Endothelial cell of umbilical vein (primary cell): ENCODE measurements at regions not wholly inside any gene's neighbourhood (a gene's known extent, or its start where the extent isn't known, plus 50 kb on each side); places are given as distances from the start of the nearest gene placed in this dataset.

Experiments used
- BruUV-seq: library from RNA; stranded (reverse); fragments of 400-500 nt; replicated peaks from 2 replicates; lab custom pipeline; 2021; lab: Mats Ljungman, UMichigan
- CTCF ChIA-PET: fragments of 300-600, 350-600 bp; sonication (Branson Sonifier 250); formaldehyde crosslinking; loops from one replicate; lab custom pipeline; 2021; ENCODE audit warnings: antibody characterized with exemption, inconsistent platforms; lab: Charles Lee
- POLR2A ChIA-PET: fragments of 300-600, 350-600 bp; sonication (Branson Sonifier 250); formaldehyde crosslinking; loops from one replicate; lab custom pipeline; 2021; ENCODE audit warnings: antibody characterized with exemption, inconsistent platforms; lab: Charles Lee
- DNase-seq: peaks from one replicate; pipeline ENCODE4 v3.0.0-alpha.2; 2011; ENCODE audit warnings: low read depth, low spot score
- FAIRE-seq: peaks from 2 replicates; lab custom pipeline; 2011; peaks lifted over from hg19 to GRCh38; lab: Jason Lieb, UNC
- H2AFZ ChIP-seq: 2 replicates; pipeline ENCODE4 v1.6.0; 2012; ENCODE audit warnings: low read depth, low read length, control low read depth, inconsistent platforms
- H3K27ac ChIP-seq: 2 replicates; pipeline ENCODE4 v1.5.1; 2011; ENCODE audit warnings: low read depth, mild to moderate bottlenecking, control low read depth, low read length, moderate library complexity; ENCODE audit not compliant: insufficient read depth
- H3K27me3 ChIP-seq, 2 experiments: 2 replicates each; pipeline versions ENCODE4 v1.6.0 to v1.6.1; 2011; ENCODE audit warnings: low read length in 2 of 2, mixed read lengths in 1 of 2; ENCODE audit not compliant: control insufficient read depth in 2 of 2, insufficient read depth in 2 of 2
- H3K36me3 ChIP-seq, 2 experiments: 2 replicates in 1 of 2; 3 replicates in 1 of 2; pipeline ENCODE4 v1.5.1; 2011; ENCODE audit warnings: low read length in 2 of 2, mild to moderate bottlenecking in 1 of 2, moderate library complexity in 1 of 2; ENCODE audit not compliant: control insufficient read depth in 2 of 2, insufficient read depth in 2 of 2; ENCODE audit errors: extremely low read depth in 1 of 2
- H3K4me1 ChIP-seq: 3 replicates; pipeline ENCODE4 v1.5.1; 2011; ENCODE audit warnings: mild to moderate bottlenecking, low read length; ENCODE audit not compliant: control insufficient read depth, insufficient read depth; ENCODE audit errors: extremely low read depth
- H3K4me2 ChIP-seq: 2 replicates; pipeline ENCODE4 v1.6.1; 2011; ENCODE audit warnings: low read length, control low read depth, mixed read lengths; ENCODE audit not compliant: insufficient read depth
- H3K4me3 ChIP-seq, 3 experiments: fragments of 200-600 bp in 1 of 3; sonication (generic), shearing (Covaris generic) in 1 of 3; replicated peaks in 1 of 3; 2 replicates each; pipeline ENCODE4 v1.5.1; 2011 to 2016; ENCODE audit warnings: control low read depth in 3 of 3, low read length in 3 of 3, mild to moderate bottlenecking in 2 of 3, inconsistent platforms in 1 of 3, low read depth in 1 of 3, moderate library complexity in 1 of 3; ENCODE audit not compliant: insufficient read depth in 1 of 3
- H3K79me2 ChIP-seq: 2 replicates; pipeline ENCODE4 v1.6.0; 2012; ENCODE audit warnings: low read length, inconsistent platforms; ENCODE audit not compliant: control insufficient read depth, insufficient read depth
- H3K9ac ChIP-seq: replicated peaks from 2 replicates; pipeline ENCODE3; 2011; ENCODE audit warnings: low read length, control low read depth; ENCODE audit not compliant: insufficient read depth; ENCODE audit errors: extremely low read depth
- H3K9me1 ChIP-seq: replicated peaks from 3 replicates; pipeline ENCODE4 v1.6.0; 2011; ENCODE audit warnings: mild to moderate bottlenecking, low read length; ENCODE audit not compliant: control insufficient read depth, insufficient read depth; ENCODE audit errors: extremely low read depth
- H3K9me3 ChIP-seq: replicated peaks from 2 replicates; pipeline ENCODE4 v1.5.1; 2012; ENCODE audit warnings: low read length, inconsistent platforms; ENCODE audit not compliant: control insufficient read depth, insufficient read depth
- H4K20me1 ChIP-seq: replicated peaks from 2 replicates; pipeline ENCODE3; 2011; ENCODE audit warnings: mild to moderate bottlenecking, low read length; ENCODE audit not compliant: control insufficient read depth, insufficient read depth; ENCODE audit errors: extremely low read depth
- EZH2 ChIP-seq: IDR thresholded peaks from 2 replicates; pipeline ENCODE4 v1.6.1; 2012; ENCODE audit warnings: borderline replicate concordance, low read depth, mild to moderate bottlenecking, moderate library complexity, low read length, inconsistent platforms; ENCODE audit not compliant: severe bottlenecking
- FOS ChIP-seq: IDR thresholded peaks from 2 replicates; pipeline ENCODE4 v1.6.1; 2011; ENCODE audit warnings: mild to moderate bottlenecking, low read length, moderate library complexity, borderline replicate concordance; ENCODE audit not compliant: insufficient read depth
- GATA2 ChIP-seq: IDR thresholded peaks from 2 replicates; pipeline ENCODE4 v1.7.0; 2011; ENCODE audit warnings: low read depth, mild to moderate bottlenecking, moderate library complexity, mixed read lengths, low read length; ENCODE audit not compliant: insufficient read length, insufficient read depth
- JUN ChIP-seq: IDR thresholded peaks from 2 replicates; pipeline ENCODE4 v1.6.1; 2011; ENCODE audit warnings: borderline replicate concordance, low read depth; ENCODE audit not compliant: insufficient read length, insufficient read depth
- MAX ChIP-seq: IDR thresholded peaks from 2 replicates; pipeline ENCODE4 v1.6.1; 2011; ENCODE audit not compliant: insufficient read depth, insufficient read length
- MYC ChIP-seq: IDR thresholded peaks from one replicate; pipeline ENCODE4 v1.6.1; 2011; ENCODE audit warnings: mild to moderate bottlenecking, low read depth, low read length
- POLR2A ChIP-seq: IDR thresholded peaks from 2 replicates; pipeline ENCODE4 v1.6.1; 2012; ENCODE audit warnings: low read depth, mild to moderate bottlenecking, control low read depth, low read length
- POLR2AphosphoS5 ChIP-seq: IDR thresholded peaks from 2 replicates; pipeline ENCODE4 v1.6.1; 2012; ENCODE audit warnings: low read depth, mild to moderate bottlenecking, control low read depth, low read length, moderate library complexity; ENCODE audit not compliant: insufficient read depth
- dilution Hi-C: fragments of 300-500 bp; cut with MboI; formaldehyde crosslinking; loops from one replicate; pipeline ENCODE4 v1.15.0; 2019; ENCODE audit warnings: low sequenced_read_pairs; ENCODE audit not compliant: extremely low pct_ligation_motif_present
- intact Hi-C: fragments of 100-400 bp; cut with micrococcal nuclease; formaldehyde crosslinking; loops from one replicate; pipeline ENCODE4 v1.10.0; 2022
- TF ChIP-seq, protein P1 (sequence below), 2 donors: IDR thresholded peaks; 1 replicate in 1 of 2; 2 replicates in 1 of 2; pipeline ENCODE4 v1.5.1; 2011; ENCODE audit warnings: low read length in 2 of 2, mild to moderate bottlenecking in 2 of 2, moderate library complexity in 2 of 2, control low read depth in 1 of 2, inconsistent platforms in 1 of 2, low read depth in 1 of 2; ENCODE audit not compliant: insufficient read depth in 1 of 2; ENCODE audit errors: extremely low read depth in 1 of 2

DNA sequence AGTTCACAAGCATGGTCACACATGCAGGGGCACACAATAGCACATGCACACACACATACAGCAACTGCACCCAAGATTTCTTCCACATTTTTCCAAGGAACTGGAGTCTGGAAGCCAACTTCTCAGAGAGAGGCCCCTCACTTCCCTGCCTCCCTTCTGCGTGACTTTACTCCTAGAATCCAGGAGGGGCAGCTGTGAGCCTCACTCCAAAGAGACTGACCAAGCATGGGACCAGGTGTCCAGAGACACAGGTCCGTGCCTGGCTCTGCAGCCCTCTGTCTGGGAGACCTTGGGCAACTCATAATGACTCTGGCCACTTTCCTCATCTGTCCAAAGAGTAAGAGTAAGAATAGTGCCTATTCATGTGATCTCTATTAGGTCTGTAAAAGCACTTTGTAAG lies 104.7 kb upstream of the TMEM132E start:
- FAIRE-seq: no peak
- CTCF ChIA-PET: interaction anchor here (0.7 kb wide), 1 partner anchor 55 kb away, joined by 3 read pairs; no protein-coding TSS in a partner anchor

GRCh38 chr17:34472363-34472762 lies 107.0 kb upstream of the TMEM132E start:
- no peak for DNase-seq
- POLR2A ChIA-PET: no interaction called here

More for the DNA sequence above, 104.7 kb upstream of the TMEM132E start:
- no peak overlapping the region for H3K4me3 ChIP-seq
- POLR2A ChIA-PET: no interaction called here
- dilution Hi-C loops: no loop called here
- intact Hi-C loops: no loop called here
- H2AFZ ChIP-seq: no peak overlapping the region
- H3K9me1 ChIP-seq: no peaks in the 10 kb centered on the region
- DNase-seq: no peak
- H3K27me3 ChIP-seq: no peaks in the 10 kb centered on the region
- no peaks in the 10 kb centered on the region for H3K79me2 ChIP-seq
- H3K4me1 ChIP-seq: no peaks in the 10 kb centered on the region
- BruUV-seq: no TSS peak
- TF ChIP-seq POLR2AphosphoS5 (no peak), FOS (no peak), MAX (no peak)
- H4K20me1 ChIP-seq: no peaks in the 10 kb centered on the region
- no peak overlapping the region for H3K9ac ChIP-seq
- no peaks in the 10 kb centered on the region for H3K9me3 ChIP-seq
- no peaks in the 10 kb centered on the region for H3K36me3 ChIP-seq
- H3K27ac ChIP-seq: no peak overlapping the region
- H3K4me2 ChIP-seq: no peak overlapping the region

More at GRCh38 chr17:34472363-34472762, 107.0 kb upstream of the TMEM132E start:
- CTCF ChIA-PET: no interaction called here
- Histone ChIP-seq H3K9me1 (no peaks in the 10 kb centered on the region), H3K4me3 (no peak overlapping the region), H3K4me1 (no peaks in the 10 kb centered on the region), H3K4me2 (no peak overlapping the region), H3K27me3 (no peaks in the 10 kb centered on the region), H3K79me2 (no peaks in the 10 kb centered on the region), H3K27ac (no peak overlapping the region), H3K9ac (no peak overlapping the region), H2AFZ (no peak overlapping the region), H3K36me3 (no peaks in the 10 kb centered on the region), H3K9me3 (no peaks in the 10 kb centered on the region), H4K20me1 (no peaks in the 10 kb centered on the region)
- FAIRE-seq: no peak
- dilution Hi-C loops (no loop called here), intact Hi-C loops (no loop called here)
- BruUV-seq: no TSS peak
- TF ChIP-seq EZH2 (no peak), POLR2A (no peak), MYC (no peak), MAX (no peak), JUN (no peak), POLR2AphosphoS5 (no peak), GATA2 (no peak), FOS (no peak)
- TF ChIP-seq, protein P1, sequence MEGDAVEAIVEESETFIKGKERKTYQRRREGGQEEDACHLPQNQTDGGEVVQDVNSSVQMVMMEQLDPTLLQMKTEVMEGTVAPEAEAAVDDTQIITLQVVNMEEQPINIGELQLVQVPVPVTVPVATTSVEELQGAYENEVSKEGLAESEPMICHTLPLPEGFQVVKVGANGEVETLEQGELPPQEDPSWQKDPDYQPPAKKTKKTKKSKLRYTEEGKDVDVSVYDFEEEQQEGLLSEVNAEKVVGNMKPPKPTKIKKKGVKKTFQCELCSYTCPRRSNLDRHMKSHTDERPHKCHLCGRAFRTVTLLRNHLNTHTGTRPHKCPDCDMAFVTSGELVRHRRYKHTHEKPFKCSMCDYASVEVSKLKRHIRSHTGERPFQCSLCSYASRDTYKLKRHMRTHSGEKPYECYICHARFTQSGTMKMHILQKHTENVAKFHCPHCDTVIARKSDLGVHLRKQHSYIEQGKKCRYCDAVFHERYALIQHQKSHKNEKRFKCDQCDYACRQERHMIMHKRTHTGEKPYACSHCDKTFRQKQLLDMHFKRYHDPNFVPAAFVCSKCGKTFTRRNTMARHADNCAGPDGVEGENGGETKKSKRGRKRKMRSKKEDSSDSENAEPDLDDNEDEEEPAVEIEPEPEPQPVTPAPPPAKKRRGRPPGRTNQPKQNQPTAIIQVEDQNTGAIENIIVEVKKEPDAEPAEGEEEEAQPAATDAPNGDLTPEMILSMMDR (IDR thresholded peaks at IDR 0.05; ENCODE audit: extremely low read depth in 1 of 2, insufficient read depth in 1 of 2, low read depth in 1 of 2, low read length in 2 of 2): no peak
